Upper lobe of left lung (tissue), 6 donors: ENCODE measurements at regions not wholly inside any gene's neighbourhood (a gene's known extent, or its start where the extent isn't known, plus 50 kb on each side); places are given as distances from the start of the nearest gene placed in this dataset.

ENCODE experiments used
- ATAC-seq, 2 donors: fragments of 200-7000 bp; cut with Tn5 transposase; one replicate each; pipeline ENCODE4 v1.9.1; 2022; ENCODE audit warnings: mild to moderate bottlenecking in 2 of 2, moderate library complexity in 2 of 2; ENCODE audit not compliant: low FRiP score in 2 of 2
- DNase-seq, 2 donors: peaks; one replicate each; pipeline ENCODE4 v3.0.0-alpha.2; 2019 to 2020
- H3K27ac ChIP-seq, 4 donors: fragments of 200-600 bp; sonication (generic); one replicate each; pipeline ENCODE4 v1.5.1; 2016 to 2019
- H3K27me3 ChIP-seq, 4 donors: fragments of 200-600 bp; sonication (generic); one replicate each; pipeline ENCODE4 v1.5.1; 2017 to 2019
- H3K36me3 ChIP-seq, 4 donors: fragments of 200-600 bp; sonication (generic); one replicate each; pipeline ENCODE4 v1.5.1; 2016 to 2019
- H3K4me1 ChIP-seq, 4 donors: fragments of 200-600 bp; sonication (generic); one replicate each; pipeline ENCODE4 v1.5.1; 2018 to 2019
- H3K4me3 ChIP-seq, 4 donors: fragments of 200-600 bp; sonication (generic); one replicate each; pipeline ENCODE4 v1.5.1; 2017 to 2019; ENCODE audit warnings: mild to moderate bottlenecking in 2 of 4, moderate library complexity in 1 of 4
- H3K9me3 ChIP-seq, 4 donors: fragments of 200-600 bp; sonication (generic); one replicate each; pipeline ENCODE4 v1.5.1; 2018 to 2019
- EP300 ChIP-seq, 4 donors: sonication (generic); formaldehyde crosslinking; IDR thresholded peaks; one replicate each; pipeline ENCODE4 v1.5.1; 2017; ENCODE audit warnings: antibody characterized with exemption in 4 of 4, control low read depth in 2 of 4
- POLR2A ChIP-seq, 4 donors: fragments of 450-650 bp; IDR thresholded peaks; one replicate each; pipeline ENCODE4 v1.5.1; 2016 to 2017; ENCODE audit warnings: antibody characterized with exemption in 4 of 4, mild to moderate bottlenecking in 2 of 4
- POLR2AphosphoS5 ChIP-seq, 2 donors: sonication (generic); formaldehyde crosslinking; IDR thresholded peaks; one replicate each; pipeline ENCODE4 v1.5.1; 2017; ENCODE audit warnings: antibody characterized with exemption in 2 of 2
- WGBS, 2 donors: methylation state at CpG; one replicate each; pipeline ENCODE4 v1.1.5; 2017 to 2018; 5-methylcytosine and 5-hydroxymethylcytosine counted together
- TF ChIP-seq, protein P1 (sequence below), 6 experiments: fragments of 450-650 bp in 4 of 6; fragments of 200-600 bp in 2 of 6; sonication (generic) in 2 of 6; IDR thresholded peaks; one replicate each; pipeline ENCODE4 v1.5.1; 2016 to 2019; ENCODE audit warnings: antibody characterized with exemption in 6 of 6
- donor health status: DM: no; HTN: no; CAD: no; lungs with moderate emphysema.
- donor health status: DM: no; HTN: yes; CAD: no; lungs with severe emphysema.

DNA sequence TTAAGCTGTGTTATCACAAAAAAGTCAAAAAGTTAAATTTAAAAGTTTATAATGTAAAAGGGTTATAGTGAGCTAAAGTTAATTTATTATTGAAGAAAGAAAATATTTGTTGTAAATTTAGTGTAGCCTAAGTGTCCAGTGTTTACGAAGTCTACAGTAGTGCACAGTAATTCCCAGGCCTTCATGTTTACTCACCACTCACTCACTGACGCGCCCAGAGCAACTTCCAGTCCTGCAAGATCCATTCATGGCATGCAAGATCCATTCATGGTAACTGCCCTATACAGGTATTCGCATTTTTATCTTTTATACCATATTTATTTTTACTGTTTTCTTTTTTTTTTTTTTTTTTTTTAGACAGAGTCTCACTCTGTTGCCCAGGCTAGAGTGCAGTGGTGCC is 69.5 kb downstream of the TPRA1 start:
- no peak overlapping the region for H3K27ac ChIP-seq
- WGBS, 2 donors, result 60 to 66% methylated on average over 4 of the region's 4 CpGs
- TF ChIP-seq POLR2AphosphoS5 (IDR thresholded peaks at IDR 0.05), result no peak
- no peak for TF ChIP-seq EP300 (IDR thresholded peaks at IDR 0.05)
- TF ChIP-seq, protein P1, sequence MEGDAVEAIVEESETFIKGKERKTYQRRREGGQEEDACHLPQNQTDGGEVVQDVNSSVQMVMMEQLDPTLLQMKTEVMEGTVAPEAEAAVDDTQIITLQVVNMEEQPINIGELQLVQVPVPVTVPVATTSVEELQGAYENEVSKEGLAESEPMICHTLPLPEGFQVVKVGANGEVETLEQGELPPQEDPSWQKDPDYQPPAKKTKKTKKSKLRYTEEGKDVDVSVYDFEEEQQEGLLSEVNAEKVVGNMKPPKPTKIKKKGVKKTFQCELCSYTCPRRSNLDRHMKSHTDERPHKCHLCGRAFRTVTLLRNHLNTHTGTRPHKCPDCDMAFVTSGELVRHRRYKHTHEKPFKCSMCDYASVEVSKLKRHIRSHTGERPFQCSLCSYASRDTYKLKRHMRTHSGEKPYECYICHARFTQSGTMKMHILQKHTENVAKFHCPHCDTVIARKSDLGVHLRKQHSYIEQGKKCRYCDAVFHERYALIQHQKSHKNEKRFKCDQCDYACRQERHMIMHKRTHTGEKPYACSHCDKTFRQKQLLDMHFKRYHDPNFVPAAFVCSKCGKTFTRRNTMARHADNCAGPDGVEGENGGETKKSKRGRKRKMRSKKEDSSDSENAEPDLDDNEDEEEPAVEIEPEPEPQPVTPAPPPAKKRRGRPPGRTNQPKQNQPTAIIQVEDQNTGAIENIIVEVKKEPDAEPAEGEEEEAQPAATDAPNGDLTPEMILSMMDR (IDR thresholded peaks at IDR 0.05), result no peak
- TF ChIP-seq POLR2A (IDR thresholded peaks at IDR 0.05), result no peak
- no peaks in the 10 kb centered on the region for H3K9me3 ChIP-seq
- DNase-seq (no peak), ATAC-seq (no peak)
- no peak overlapping the region for H3K4me3 ChIP-seq
- no peaks in the 10 kb centered on the region for H3K27me3 ChIP-seq
- no peaks in the 10 kb centered on the region for H3K36me3 ChIP-seq
- H3K4me1 ChIP-seq, result no peaks in the 10 kb centered on the region

DNA sequence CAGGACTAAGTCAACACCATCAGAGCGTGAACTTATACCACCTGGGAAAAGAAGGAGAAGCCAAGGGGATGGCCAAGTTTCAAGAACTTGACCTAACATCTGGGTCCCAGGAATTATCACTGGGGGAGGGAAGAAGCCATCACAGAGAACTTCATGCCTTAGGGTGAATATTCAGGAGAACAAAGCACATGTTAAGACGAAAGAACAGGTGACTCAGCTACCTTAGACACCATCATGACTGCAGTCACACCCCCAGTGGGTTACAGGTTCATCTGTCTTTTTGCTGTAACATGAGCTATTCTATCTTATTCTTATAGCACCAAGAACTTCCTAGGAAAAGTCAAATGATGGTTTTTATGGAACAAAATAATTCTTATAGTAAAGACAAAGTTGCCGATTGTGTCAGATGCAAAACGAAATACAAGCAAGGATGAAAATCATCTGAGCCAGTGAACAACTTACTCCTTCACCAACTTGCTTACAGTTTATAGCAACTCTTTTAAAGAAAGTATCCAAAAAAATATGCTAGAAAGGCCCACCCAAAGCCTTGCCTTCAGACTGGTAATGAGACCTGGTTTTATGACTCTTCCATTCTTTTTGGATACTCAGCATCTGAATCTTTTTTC is 72.0 kb downstream of the TPRA1 start:
- no peak overlapping the region for H3K4me3 ChIP-seq
- ATAC-seq (no peak), DNase-seq (no peak)
- WGBS, 2 donors, result 89 to 95% methylated on average over 4 of the region's 4 CpGs
- no peak for TF ChIP-seq POLR2AphosphoS5 (IDR thresholded peaks at IDR 0.05)
- TF ChIP-seq POLR2A (IDR thresholded peaks at IDR 0.05), result no peak
- no peak for TF ChIP-seq EP300 (IDR thresholded peaks at IDR 0.05)
- TF ChIP-seq, protein P1 (IDR thresholded peaks at IDR 0.05), result no peak
- no peak overlapping the region for H3K27ac ChIP-seq
- H3K36me3 ChIP-seq, result no peaks in the 10 kb centered on the region
- no peaks in the 10 kb centered on the region for H3K4me1 ChIP-seq
- no peaks in the 10 kb centered on the region for H3K9me3 ChIP-seq
- H3K27me3 ChIP-seq, result no peaks in the 10 kb centered on the region

DNA sequence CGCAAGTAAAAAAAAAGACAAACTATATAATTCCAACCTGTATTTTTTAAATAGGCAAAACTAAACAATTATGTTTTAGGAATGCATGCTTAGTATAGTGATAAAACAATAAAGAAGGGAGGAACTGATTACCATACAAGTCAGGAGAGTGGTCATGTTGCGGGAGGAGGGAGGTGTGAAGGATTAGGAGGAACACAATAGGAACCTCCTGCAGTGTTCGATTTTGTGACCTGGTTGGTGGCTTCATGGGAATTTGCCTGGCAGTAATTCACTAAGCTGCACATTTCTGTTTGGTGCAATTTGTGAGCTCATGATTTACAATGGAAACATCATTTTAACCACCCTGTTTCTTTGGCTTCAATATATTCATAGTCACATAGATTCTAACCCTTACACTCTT is 78.3 kb downstream of the TPRA1 start:
- Histone ChIP-seq H3K4me3 (no peak overlapping the region), H3K27ac (no peak overlapping the region), H3K4me1 (no peaks in the 10 kb centered on the region), H3K9me3 (no peaks in the 10 kb centered on the region), H3K36me3 (no peaks in the 10 kb centered on the region), H3K27me3 (no peaks in the 10 kb centered on the region)
- ATAC-seq, result no peak
- TF ChIP-seq POLR2A (IDR thresholded peaks at IDR 0.05) (no peak), POLR2AphosphoS5 (IDR thresholded peaks at IDR 0.05) (no peak), EP300 (IDR thresholded peaks at IDR 0.05) (no peak)
- TF ChIP-seq, protein P1 (IDR thresholded peaks at IDR 0.05), result no peak
- no peak for DNase-seq
- 57 to 71% methylated on average over 3 of the region's 3 CpGs for WGBS, 2 donors

DNA sequence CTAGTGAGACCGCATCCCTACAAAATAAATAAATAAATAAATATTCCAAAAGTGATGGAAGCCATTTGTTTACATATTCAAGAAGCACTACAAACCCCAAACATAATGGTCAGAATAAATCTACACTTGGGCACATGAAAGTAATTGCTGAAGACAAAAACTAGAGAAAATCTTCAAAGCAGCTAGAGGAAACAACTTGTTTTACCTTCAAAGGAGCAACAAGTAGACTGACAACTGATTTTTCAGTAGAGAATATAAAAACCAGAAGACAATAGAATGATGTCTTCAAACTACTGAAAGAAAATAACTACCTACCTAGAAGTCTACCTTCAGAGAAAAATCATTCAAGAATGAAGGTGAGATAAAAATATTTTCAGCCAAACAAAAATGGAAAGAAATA is 89.4 kb downstream of the TPRA1 start:
- no peak overlapping the region for H3K4me3 ChIP-seq
- DNase-seq (no peak), ATAC-seq (no peak)
- no peak for TF ChIP-seq EP300 (IDR thresholded peaks at IDR 0.05)
- TF ChIP-seq, protein P1 (IDR thresholded peaks at IDR 0.05), result no peak
- H3K27ac ChIP-seq, result no peak overlapping the region
- no peaks in the 10 kb centered on the region for H3K4me1 ChIP-seq
- peaks cover 3 to 11% (median 7%) of the 10 kb centered on the region in 4 donors for H3K9me3 ChIP-seq
- 81 to 95% methylated on average over 1 of the region's 1 CpG for WGBS, 2 donors
- no peaks in the 10 kb centered on the region for H3K27me3 ChIP-seq
- H3K36me3 ChIP-seq, result no peaks in the 10 kb centered on the region

DNA sequence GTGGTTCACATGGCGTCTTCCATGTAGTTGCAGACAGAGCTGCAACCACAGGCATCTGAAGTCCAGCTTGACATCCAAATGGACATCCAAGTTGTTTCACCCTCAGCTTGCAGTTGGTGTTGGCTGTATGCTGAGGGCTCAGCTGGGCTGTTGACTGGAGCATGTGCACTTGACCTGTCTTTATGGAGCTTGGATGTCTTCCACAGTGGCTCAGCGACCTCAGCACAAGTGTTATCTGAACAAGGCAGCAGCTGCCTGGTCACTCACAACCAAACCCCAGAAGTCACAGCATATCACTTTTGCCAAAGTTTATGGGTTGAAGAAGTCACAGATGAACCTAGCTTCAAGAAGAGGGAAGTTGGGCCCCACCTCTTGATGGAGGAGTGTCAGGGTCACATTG is 92.9 kb downstream of the TPRA1 start:
- Histone ChIP-seq H3K9me3 (peaks cover 0 to 8% (median 1%) of the 10 kb centered on the region in 4 donors), H3K27ac (no peak overlapping the region), H3K27me3 (no peaks in the 10 kb centered on the region), H3K4me1 (no peaks in the 10 kb centered on the region), H3K36me3 (no peaks in the 10 kb centered on the region), H3K4me3 (no peak overlapping the region)
- TF ChIP-seq POLR2AphosphoS5 (IDR thresholded peaks at IDR 0.05) (no peak), EP300 (IDR thresholded peaks at IDR 0.05) (no peak)
- ATAC-seq (no peak), DNase-seq (no peak)
- 67 to 76% methylated on average over 1 to 2 of the region's 2 CpGs for WGBS, 2 donors
